Panc1 (cell line): ENCODE measurements at regions not wholly inside any gene's neighbourhood (a gene's known extent, or its start where the extent isn't known, plus 50 kb on each side); places are given as distances from the start of the nearest gene placed in this dataset.

Experiments
- CTCF ChIP-seq: fragments of 450-650 bp; IDR thresholded peaks from 2 replicates; pipeline ENCODE4 v1.5.1; 2017; ENCODE audit warnings: mild to moderate bottlenecking
- SIN3A ChIP-seq: IDR thresholded peaks from 2 replicates; pipeline ENCODE4 v1.6.1; 2012; ENCODE audit warnings: low read depth, mild to moderate bottlenecking, low read length, moderate library complexity, borderline replicate concordance; ENCODE audit not compliant: insufficient read depth

DNA sequence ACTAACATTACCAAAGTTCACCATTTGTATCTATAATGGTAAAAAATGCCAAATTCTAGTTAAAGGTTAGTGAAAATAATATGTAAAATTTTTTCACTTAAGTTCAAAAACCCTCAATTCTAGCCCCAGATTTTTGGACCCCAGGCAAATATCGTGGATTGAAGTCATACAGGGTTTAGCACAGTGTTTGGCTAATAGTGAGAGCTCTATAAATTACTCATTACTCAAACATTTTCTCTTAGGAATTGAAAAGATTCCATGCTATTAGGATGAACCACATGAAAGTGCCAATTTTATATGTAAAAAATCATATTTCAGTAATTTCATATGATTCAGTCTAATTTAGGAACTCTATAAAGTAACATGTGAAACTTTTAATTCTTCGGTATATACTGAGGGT lies 170.3 kb upstream of the PREP start:
- no peak for TF ChIP-seq CTCF
- TF ChIP-seq SIN3A: no peak
